HCT116 (cell line): ENCODE measurements at regions not wholly inside any gene's neighbourhood (a gene's known extent, or its start where the extent isn't known, plus 50 kb on each side); places are given as distances from the start of the nearest gene placed in this dataset.

Experiments
- ATAC-seq: fragments of 200-7000 bp; cut with Tn5 transposase; 2 replicates; pipeline ENCODE4 v1.9.1; 2020; ENCODE audit warnings: mild to moderate bottlenecking, moderate library complexity
- BruUV-seq: library from RNA; stranded (reverse); fragments of 400-500 nt; replicated peaks from 2 replicates; lab custom pipeline; 2021; lab: Mats Ljungman, UMichigan
- CTCF ChIA-PET: fragments of 300-600 bp; sonication (Branson Sonifier 250); formaldehyde crosslinking; loops from one replicate; lab custom pipeline; 2021; ENCODE audit warnings: antibody characterized with exemption; lab: Charles Lee
- POLR2A ChIA-PET: fragments of 300-600, 350-600 bp; sonication (Branson Sonifier 250); formaldehyde crosslinking; loops from one replicate; lab custom pipeline; 2021; ENCODE audit warnings: antibody characterized with exemption; lab: Charles Lee
- RAD21 ChIA-PET, 2 experiments: fragments of 300-600 bp; sonication (Branson Sonifier 250); formaldehyde crosslinking; loops; one replicate each; lab custom pipeline; 2023; ENCODE audit warnings: low total read pairs in 2 of 2; ENCODE audit not compliant: uncharacterized antibody in 2 of 2, unreplicated experiment in 2 of 2, low non-redundant PET in 1 of 2; lab: Charles Lee
- DNase-seq: peaks from one replicate; pipeline ENCODE4 v3.0.0-alpha.2; 2010; ENCODE audit warnings: low read depth, low spot score
- H2AFZ ChIP-seq: fragments of 200-600 bp; shearing (Covaris generic), sonication (generic); 2 replicates; pipeline ENCODE4 v1.6.1; 2017; ENCODE audit warnings: low read depth, mixed run types, mixed read lengths, antibody characterized with exemption, low read length; ENCODE audit not compliant: poor library complexity, severe bottlenecking
- H3K27ac ChIP-seq: 2 replicates; pipeline ENCODE4 v1.5.1; 2012; ENCODE audit warnings: low read depth, low read length
- H3K27me3 ChIP-seq: fragments of 200-600 bp; sonication (generic); 2 replicates; pipeline ENCODE4 v1.6.1; 2016; ENCODE audit warnings: mixed run types, low read length, mixed read lengths; ENCODE audit not compliant: insufficient read depth
- H3K36me3 ChIP-seq, 2 experiments: fragments of 200-500 bp in 1 of 2; fragments of 200-600 bp in 1 of 2; sonication (Bioruptor generic) in 1 of 2; sonication (generic) in 1 of 2; 2 replicates each; pipeline versions ENCODE4 v1.5.1 to v1.6.1; 2014 to 2016; ENCODE audit warnings: low read length in 2 of 2, inconsistent platforms in 1 of 2, mixed read lengths in 1 of 2, mixed run types in 1 of 2; ENCODE audit not compliant: insufficient read depth in 2 of 2, control insufficient read depth in 1 of 2
- H3K4me1 ChIP-seq, 2 experiments: fragments of 200-600 bp in 1 of 2; sonication (generic) in 1 of 2; 2 replicates each; pipeline versions ENCODE4 v1.5.1 to v1.6.1; 2012 to 2017; ENCODE audit warnings: low read length in 2 of 2, inconsistent platforms in 1 of 2, mild to moderate bottlenecking in 1 of 2, mixed read lengths in 1 of 2, mixed run types in 1 of 2, moderate library complexity in 1 of 2; ENCODE audit not compliant: insufficient read depth in 2 of 2, control insufficient read depth in 1 of 2
- H3K4me2 ChIP-seq: fragments of 200-600 bp; sonication (generic); 2 replicates; pipeline ENCODE4 v1.6.1; 2017; ENCODE audit warnings: mixed run types, low read length, mixed read lengths
- H3K4me3 ChIP-seq, 2 experiments: fragments of 200-600 bp in 1 of 2; sonication (generic) in 1 of 2; replicated peaks in 1 of 2; 2 replicates each; pipeline ENCODE4 v1.5.1; 2011 to 2016; ENCODE audit warnings: low read length in 2 of 2, control low read depth in 1 of 2, low read depth in 1 of 2, mild to moderate bottlenecking in 1 of 2, mixed read lengths in 1 of 2, mixed run types in 1 of 2
- H3K79me2 ChIP-seq: fragments of 200-600 bp; sonication (generic); 2 replicates; pipeline ENCODE4 v1.6.1; 2017; ENCODE audit warnings: mild to moderate bottlenecking, mixed run types, low read length, moderate library complexity, mixed read lengths; ENCODE audit not compliant: insufficient read depth
- H3K9ac ChIP-seq: fragments of 200-600 bp; sonication (generic); 2 replicates; pipeline ENCODE4 v1.6.1; 2016; ENCODE audit warnings: low read length, mixed read lengths
- H3K9me2 ChIP-seq: fragments of 200-600 bp; sonication (generic), shearing (Covaris generic); 2 replicates; pipeline ENCODE4 v1.6.1; 2017; ENCODE audit warnings: mixed run types, mild to moderate bottlenecking, moderate library complexity; ENCODE audit not compliant: insufficient read depth
- H3K9me3 ChIP-seq, 2 experiments: fragments of 200-500 bp in 1 of 2; fragments of 200-600 bp in 1 of 2; sonication (Bioruptor generic) in 1 of 2; sonication (generic) in 1 of 2; 2 replicates each; pipeline ENCODE4 v1.6.1; 2014 to 2017; ENCODE audit warnings: low read length in 2 of 2, mixed read lengths in 2 of 2, inconsistent platforms in 1 of 2, low read depth in 1 of 2, mild to moderate bottlenecking in 1 of 2, mixed run types in 1 of 2, moderate library complexity in 1 of 2; ENCODE audit not compliant: control insufficient read depth in 1 of 2, insufficient read depth in 1 of 2
- H4K20me1 ChIP-seq: fragments of 200-600 bp; sonication (generic), shearing (Covaris generic); 2 replicates; pipeline ENCODE4 v1.6.1; 2017; ENCODE audit warnings: mixed run types, mild to moderate bottlenecking, moderate library complexity; ENCODE audit not compliant: insufficient read depth
- CBX3 ChIP-seq: IDR thresholded peaks from 2 replicates; pipeline ENCODE4 v1.6.1; 2012; ENCODE audit warnings: low read depth
- CEBPB ChIP-seq: IDR thresholded peaks from 2 replicates; pipeline ENCODE4 v1.6.1; 2012; ENCODE audit warnings: low read depth
- EGR1 ChIP-seq: IDR thresholded peaks from 2 replicates; pipeline ENCODE4 v1.6.1; 2012; ENCODE audit warnings: low read depth
- ELF1 ChIP-seq: IDR thresholded peaks from 2 replicates; pipeline ENCODE4 v1.6.1; 2012; ENCODE audit warnings: low read depth, borderline replicate concordance
- POLR2A ChIP-seq: IDR thresholded peaks from 2 replicates; pipeline ENCODE4 v1.7.0; 2011; ENCODE audit warnings: borderline replicate concordance; ENCODE audit not compliant: insufficient read depth, insufficient read length; ENCODE audit errors: extremely low read depth
- POLR2AphosphoS5 ChIP-seq: IDR thresholded peaks from 2 replicates; pipeline ENCODE4 v1.6.1; 2011; ENCODE audit warnings: mild to moderate bottlenecking, low read depth, low read length, moderate library complexity
- SIN3A ChIP-seq: IDR thresholded peaks from 2 replicates; pipeline ENCODE4 v1.6.1; 2012; ENCODE audit warnings: low read depth
- ZFX ChIP-seq: fragments of 450-650 bp; IDR thresholded peaks from 2 replicates; pipeline ENCODE4 v1.6.1; 2017
- ZNF274 ChIP-seq: fragments of 200-500 bp; sonication (Bioruptor generic); IDR thresholded peaks from 2 replicates; pipeline ENCODE4 v1.6.1; 2014; ENCODE audit warnings: mild to moderate bottlenecking, low read depth, low read length, inconsistent platforms
- intact Hi-C: fragments of 100-400 bp; cut with micrococcal nuclease; formaldehyde crosslinking; loops from 2 replicates; pipeline ENCODE4 v1.10.0; 2022
- TF ChIP-seq, protein P1 (sequence below): IDR thresholded peaks from 2 replicates; pipeline ENCODE4 v1.6.1; 2012; ENCODE audit warnings: low read depth
- TF ChIP-seq, protein P2 (sequence below), 3 experiments: fragments of 200-600 bp in 1 of 3; sonication (generic) in 1 of 3; IDR thresholded peaks in 2 of 3; conservative IDR thresholded peaks in 1 of 3; 2 replicates each; pipeline ENCODE4 v1.5.1; 2012 to 2017; ENCODE audit warnings: low read depth in 2 of 3, low read length in 2 of 3, antibody characterized with exemption in 1 of 3, borderline replicate concordance in 1 of 3, control low read depth in 1 of 3, mild to moderate bottlenecking in 1 of 3, mixed read lengths in 1 of 3, mixed run types in 1 of 3, moderate library complexity in 1 of 3; ENCODE audit not compliant: insufficient read depth in 1 of 3

DNA sequence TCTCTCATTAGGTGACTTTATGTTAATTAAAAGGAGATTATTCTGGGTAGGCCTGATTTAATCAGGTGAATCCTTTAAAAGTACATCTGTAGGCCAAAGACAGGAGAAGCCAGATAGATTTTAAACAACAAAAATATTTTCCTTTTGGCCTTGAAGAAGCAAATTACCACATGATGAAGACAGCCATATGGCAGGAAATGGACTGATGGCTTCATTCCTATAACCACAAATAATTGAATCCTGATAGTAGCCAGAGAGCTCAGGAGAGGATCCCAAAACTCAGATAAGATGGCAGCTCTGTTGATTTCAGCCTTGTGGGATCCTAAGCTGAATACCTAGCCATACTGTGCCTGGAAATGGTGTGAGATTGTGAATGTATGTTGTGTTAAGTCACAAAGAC lies 66.1 kb upstream of the PRKX start (continued):
- TF ChIP-seq, protein P1, sequence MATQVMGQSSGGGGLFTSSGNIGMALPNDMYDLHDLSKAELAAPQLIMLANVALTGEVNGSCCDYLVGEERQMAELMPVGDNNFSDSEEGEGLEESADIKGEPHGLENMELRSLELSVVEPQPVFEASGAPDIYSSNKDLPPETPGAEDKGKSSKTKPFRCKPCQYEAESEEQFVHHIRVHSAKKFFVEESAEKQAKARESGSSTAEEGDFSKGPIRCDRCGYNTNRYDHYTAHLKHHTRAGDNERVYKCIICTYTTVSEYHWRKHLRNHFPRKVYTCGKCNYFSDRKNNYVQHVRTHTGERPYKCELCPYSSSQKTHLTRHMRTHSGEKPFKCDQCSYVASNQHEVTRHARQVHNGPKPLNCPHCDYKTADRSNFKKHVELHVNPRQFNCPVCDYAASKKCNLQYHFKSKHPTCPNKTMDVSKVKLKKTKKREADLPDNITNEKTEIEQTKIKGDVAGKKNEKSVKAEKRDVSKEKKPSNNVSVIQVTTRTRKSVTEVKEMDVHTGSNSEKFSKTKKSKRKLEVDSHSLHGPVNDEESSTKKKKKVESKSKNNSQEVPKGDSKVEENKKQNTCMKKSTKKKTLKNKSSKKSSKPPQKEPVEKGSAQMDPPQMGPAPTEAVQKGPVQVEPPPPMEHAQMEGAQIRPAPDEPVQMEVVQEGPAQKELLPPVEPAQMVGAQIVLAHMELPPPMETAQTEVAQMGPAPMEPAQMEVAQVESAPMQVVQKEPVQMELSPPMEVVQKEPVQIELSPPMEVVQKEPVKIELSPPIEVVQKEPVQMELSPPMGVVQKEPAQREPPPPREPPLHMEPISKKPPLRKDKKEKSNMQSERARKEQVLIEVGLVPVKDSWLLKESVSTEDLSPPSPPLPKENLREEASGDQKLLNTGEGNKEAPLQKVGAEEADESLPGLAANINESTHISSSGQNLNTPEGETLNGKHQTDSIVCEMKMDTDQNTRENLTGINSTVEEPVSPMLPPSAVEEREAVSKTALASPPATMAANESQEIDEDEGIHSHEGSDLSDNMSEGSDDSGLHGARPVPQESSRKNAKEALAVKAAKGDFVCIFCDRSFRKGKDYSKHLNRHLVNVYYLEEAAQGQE, result no peak
- TF ChIP-seq ZNF274 (no peak), CBX3 (no peak), ELF1 (no peak), ZFX (no peak)

DNA sequence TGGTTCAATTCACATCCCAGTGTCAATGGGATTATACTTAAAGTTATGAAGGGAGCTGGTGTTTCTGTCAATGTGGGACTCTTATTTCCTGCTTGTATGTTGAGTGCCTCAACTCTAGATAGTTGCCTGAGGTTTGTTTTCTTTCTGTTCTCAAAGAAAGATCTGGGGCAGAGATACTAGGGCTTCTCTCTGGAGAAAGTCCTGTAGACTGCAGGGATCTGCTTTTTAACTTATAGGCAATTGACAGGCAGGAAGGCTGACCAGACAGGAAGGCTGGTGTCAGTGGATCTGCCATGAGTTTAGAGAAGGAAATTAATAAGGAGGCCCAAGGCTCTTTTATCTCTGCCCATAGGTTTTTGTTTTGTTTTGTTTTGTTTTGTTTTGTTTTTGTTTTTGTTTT lies 64.0 kb upstream of the PRKX start:
- H3K27me3 ChIP-seq, result no peaks in the 10 kb centered on the region
- no peaks in the 10 kb centered on the region for H4K20me1 ChIP-seq
- H3K4me1 ChIP-seq, result no peaks in the 10 kb centered on the region
- H3K36me3 ChIP-seq, result no peaks in the 10 kb centered on the region
- DNase-seq (no peak), ATAC-seq (no peak)
- no TSS peak for BruUV-seq
- ChIA-PET CTCF (no interaction called here), POLR2A (no interaction called here), RAD21 (no interaction called here)
- no peak overlapping the region for H3K4me2 ChIP-seq
- no peaks in the 10 kb centered on the region for H3K9me2 ChIP-seq
- H3K9ac ChIP-seq, result no peak overlapping the region
- no peak overlapping the region for H3K27ac ChIP-seq
- H3K79me2 ChIP-seq, result no peaks in the 10 kb centered on the region
- H3K9me3 ChIP-seq, result no peaks in the 10 kb centered on the region
- no peak overlapping the region for H3K4me3 ChIP-seq
- intact Hi-C loops, result no loop called here
- TF ChIP-seq POLR2AphosphoS5 (no peak), SIN3A (no peak), CEBPB (no peak), POLR2A (no peak), ELF1 (no peak), CBX3 (no peak), EGR1 (no peak)
- TF ChIP-seq, protein P2, sequence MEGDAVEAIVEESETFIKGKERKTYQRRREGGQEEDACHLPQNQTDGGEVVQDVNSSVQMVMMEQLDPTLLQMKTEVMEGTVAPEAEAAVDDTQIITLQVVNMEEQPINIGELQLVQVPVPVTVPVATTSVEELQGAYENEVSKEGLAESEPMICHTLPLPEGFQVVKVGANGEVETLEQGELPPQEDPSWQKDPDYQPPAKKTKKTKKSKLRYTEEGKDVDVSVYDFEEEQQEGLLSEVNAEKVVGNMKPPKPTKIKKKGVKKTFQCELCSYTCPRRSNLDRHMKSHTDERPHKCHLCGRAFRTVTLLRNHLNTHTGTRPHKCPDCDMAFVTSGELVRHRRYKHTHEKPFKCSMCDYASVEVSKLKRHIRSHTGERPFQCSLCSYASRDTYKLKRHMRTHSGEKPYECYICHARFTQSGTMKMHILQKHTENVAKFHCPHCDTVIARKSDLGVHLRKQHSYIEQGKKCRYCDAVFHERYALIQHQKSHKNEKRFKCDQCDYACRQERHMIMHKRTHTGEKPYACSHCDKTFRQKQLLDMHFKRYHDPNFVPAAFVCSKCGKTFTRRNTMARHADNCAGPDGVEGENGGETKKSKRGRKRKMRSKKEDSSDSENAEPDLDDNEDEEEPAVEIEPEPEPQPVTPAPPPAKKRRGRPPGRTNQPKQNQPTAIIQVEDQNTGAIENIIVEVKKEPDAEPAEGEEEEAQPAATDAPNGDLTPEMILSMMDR (IDR thresholded peaks at IDR 0.05 in 2 of 3, conservative IDR thresholded peaks at IDR 0.05 in 1 of 3; ENCODE audit: borderline replicate concordance in 1 of 3, insufficient read depth in 1 of 3, low read depth in 2 of 3, low read length in 2 of 3), result no peak
- no peak overlapping the region for H2AFZ ChIP-seq
